ENCODE measurements at regions not wholly inside any gene's neighbourhood (a gene's known extent, or its start where the extent isn't known, plus 50 kb on each side); places are given as distances from the start of the nearest gene placed in this dataset.

DNA sequence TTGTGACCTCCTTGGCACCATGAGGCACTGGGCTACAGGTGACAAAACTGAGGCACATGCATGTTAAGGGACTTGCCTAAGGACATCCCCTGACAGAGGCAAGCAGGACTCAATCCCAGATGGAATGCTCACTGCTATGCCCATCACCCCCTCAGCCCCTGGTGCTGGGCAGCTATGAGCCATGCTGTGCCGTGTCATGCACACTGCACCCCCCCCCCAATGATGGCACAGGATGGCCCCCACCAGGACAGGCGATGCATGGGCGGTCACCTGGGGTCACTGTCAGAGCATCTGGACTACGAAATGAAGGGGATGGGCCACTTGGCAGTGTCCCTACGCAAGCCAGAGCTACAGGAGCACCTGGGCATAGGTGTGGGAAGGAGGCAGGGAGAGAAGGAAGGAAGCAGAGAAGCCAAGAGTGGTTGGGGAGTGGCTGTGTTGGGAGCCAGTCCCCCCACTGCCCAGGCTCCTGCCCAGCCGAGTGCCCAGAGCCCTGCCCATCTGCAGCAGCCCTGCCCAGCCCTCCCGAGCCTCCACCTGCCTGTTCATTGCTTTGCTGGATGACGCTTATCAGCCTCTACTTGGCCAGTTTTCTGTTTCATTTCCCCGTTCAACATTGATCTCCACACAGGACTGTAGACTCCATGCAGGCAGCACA is 84.9 kb upstream of the DIO3 start:
- TF ChIP-seq, protein P1, sequence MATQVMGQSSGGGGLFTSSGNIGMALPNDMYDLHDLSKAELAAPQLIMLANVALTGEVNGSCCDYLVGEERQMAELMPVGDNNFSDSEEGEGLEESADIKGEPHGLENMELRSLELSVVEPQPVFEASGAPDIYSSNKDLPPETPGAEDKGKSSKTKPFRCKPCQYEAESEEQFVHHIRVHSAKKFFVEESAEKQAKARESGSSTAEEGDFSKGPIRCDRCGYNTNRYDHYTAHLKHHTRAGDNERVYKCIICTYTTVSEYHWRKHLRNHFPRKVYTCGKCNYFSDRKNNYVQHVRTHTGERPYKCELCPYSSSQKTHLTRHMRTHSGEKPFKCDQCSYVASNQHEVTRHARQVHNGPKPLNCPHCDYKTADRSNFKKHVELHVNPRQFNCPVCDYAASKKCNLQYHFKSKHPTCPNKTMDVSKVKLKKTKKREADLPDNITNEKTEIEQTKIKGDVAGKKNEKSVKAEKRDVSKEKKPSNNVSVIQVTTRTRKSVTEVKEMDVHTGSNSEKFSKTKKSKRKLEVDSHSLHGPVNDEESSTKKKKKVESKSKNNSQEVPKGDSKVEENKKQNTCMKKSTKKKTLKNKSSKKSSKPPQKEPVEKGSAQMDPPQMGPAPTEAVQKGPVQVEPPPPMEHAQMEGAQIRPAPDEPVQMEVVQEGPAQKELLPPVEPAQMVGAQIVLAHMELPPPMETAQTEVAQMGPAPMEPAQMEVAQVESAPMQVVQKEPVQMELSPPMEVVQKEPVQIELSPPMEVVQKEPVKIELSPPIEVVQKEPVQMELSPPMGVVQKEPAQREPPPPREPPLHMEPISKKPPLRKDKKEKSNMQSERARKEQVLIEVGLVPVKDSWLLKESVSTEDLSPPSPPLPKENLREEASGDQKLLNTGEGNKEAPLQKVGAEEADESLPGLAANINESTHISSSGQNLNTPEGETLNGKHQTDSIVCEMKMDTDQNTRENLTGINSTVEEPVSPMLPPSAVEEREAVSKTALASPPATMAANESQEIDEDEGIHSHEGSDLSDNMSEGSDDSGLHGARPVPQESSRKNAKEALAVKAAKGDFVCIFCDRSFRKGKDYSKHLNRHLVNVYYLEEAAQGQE (IDR thresholded peaks at IDR 0.05; ENCODE audit: insufficient read depth in 1 of 2, low read depth in 2 of 2, low read length in 2 of 2) = no peak
- TF ChIP-seq TAF1 (IDR thresholded peaks at IDR 0.05; ENCODE audit: borderline replicate concordance, insufficient read depth, low read length) (no peak), POLR2AphosphoS5 (IDR thresholded peaks at IDR 0.05; ENCODE audit: low read depth, low read length) (no peak)

All from PFSK-1 (cell line).